ENCODE measurements at regions not wholly inside any gene's neighbourhood (a gene's known extent, or its start where the extent isn't known, plus 50 kb on each side); places are given as distances from the start of the nearest gene placed in this dataset.

GRCh38 chr3:70646635-70647034 lies 334.2 kb upstream of the MDFIC2 start:
- Histone ChIP-seq H3K4me1 (ENCODE audit: insufficient read depth, low read length, severe bottlenecking) (no peaks in the 10 kb centered on the region), H3K9me3 (ENCODE audit: low read length) (no peaks in the 10 kb centered on the region), H3K36me3 (ENCODE audit: insufficient read depth, low read length) (no peaks in the 10 kb centered on the region), H3K27me3 (ENCODE audit: insufficient read depth, low read length) (no peaks in the 10 kb centered on the region), H3K9ac (ENCODE audit: low read length) (no peak overlapping the region), H2AFZ (ENCODE audit: low read length) (no peak overlapping the region), H3K27ac (ENCODE audit: low read depth, low read length, poor library complexity, severe bottlenecking) (no peak overlapping the region), H3K4me3 (ENCODE audit: low read depth, low read length, poor library complexity, severe bottlenecking) (no peak overlapping the region), H4K20me1 (ENCODE audit: insufficient read depth, low read length) (no peaks in the 10 kb centered on the region), H3K4me2 (ENCODE audit: low read length) (no peak overlapping the region), H3K79me2 (ENCODE audit: insufficient read depth, low read length) (no peaks in the 10 kb centered on the region), H3K9me2 (ENCODE audit: low read depth, low read length) (no peaks in the 10 kb centered on the region), H3F3A (ENCODE audit: insufficient read depth, low read length) (no peaks in the 10 kb centered on the region)
- TF ChIP-seq CTCF (IDR thresholded peaks at IDR 0.05; ENCODE audit: low read length) (no peak), EZH2 (IDR thresholded peaks at IDR 0.05; ENCODE audit: borderline replicate concordance, low read length) (no peak)

GRCh38 chr3:70640481-70640880 lies 328.0 kb upstream of the MDFIC2 start:
- Histone ChIP-seq H3K4me3 (ENCODE audit: low read depth, low read length, poor library complexity, severe bottlenecking) (no peak overlapping the region), H3K4me2 (ENCODE audit: low read length) (no peak overlapping the region), H3K9ac (ENCODE audit: low read length) (no peak overlapping the region), H3K79me2 (ENCODE audit: insufficient read depth, low read length) (no peaks in the 10 kb centered on the region), H3K27ac (ENCODE audit: low read depth, low read length, poor library complexity, severe bottlenecking) (no peak overlapping the region), H4K20me1 (ENCODE audit: insufficient read depth, low read length) (no peaks in the 10 kb centered on the region), H3K27me3 (ENCODE audit: insufficient read depth, low read length) (no peaks in the 10 kb centered on the region), H3K9me2 (ENCODE audit: low read depth, low read length) (no peaks in the 10 kb centered on the region), H3F3A (ENCODE audit: insufficient read depth, low read length) (no peaks in the 10 kb centered on the region), H3K4me1 (ENCODE audit: insufficient read depth, low read length, severe bottlenecking) (no peaks in the 10 kb centered on the region), H2AFZ (ENCODE audit: low read length) (no peak overlapping the region), H3K36me3 (ENCODE audit: insufficient read depth, low read length) (no peaks in the 10 kb centered on the region), H3K9me3 (ENCODE audit: low read length) (no peaks in the 10 kb centered on the region)
- TF ChIP-seq EZH2 (IDR thresholded peaks at IDR 0.05; ENCODE audit: borderline replicate concordance, low read length) (no peak), CTCF (IDR thresholded peaks at IDR 0.05; ENCODE audit: low read length) (no peak)

GRCh38 chr3:70635301-70635700 lies 322.9 kb upstream of the MDFIC2 start:
- no peak overlapping the region for H3K9ac ChIP-seq (ENCODE audit: low read length)
- no peak overlapping the region for H2AFZ ChIP-seq (ENCODE audit: low read length)
- no peaks in the 10 kb centered on the region for H3K27me3 ChIP-seq (ENCODE audit: insufficient read depth, low read length)
- H3K79me2 ChIP-seq (ENCODE audit: insufficient read depth, low read length), result no peaks in the 10 kb centered on the region
- H4K20me1 ChIP-seq (ENCODE audit: insufficient read depth, low read length), result no peaks in the 10 kb centered on the region
- H3K4me2 ChIP-seq (ENCODE audit: low read length), result no peak overlapping the region
- no peak overlapping the region for H3K4me3 ChIP-seq (ENCODE audit: low read depth, low read length, poor library complexity, severe bottlenecking)
- no peaks in the 10 kb centered on the region for H3K36me3 ChIP-seq (ENCODE audit: insufficient read depth, low read length)
- H3K27ac ChIP-seq (ENCODE audit: low read depth, low read length, poor library complexity, severe bottlenecking), result no peak overlapping the region
- TF ChIP-seq EZH2 (IDR thresholded peaks at IDR 0.05; ENCODE audit: borderline replicate concordance, low read length) (no peak), CTCF (IDR thresholded peaks at IDR 0.05; ENCODE audit: low read length) (no peak)
- H3K4me1 ChIP-seq (ENCODE audit: insufficient read depth, low read length, severe bottlenecking), result no peaks in the 10 kb centered on the region
- H3K9me3 ChIP-seq (ENCODE audit: low read length), result no peaks in the 10 kb centered on the region
- H3F3A ChIP-seq (ENCODE audit: insufficient read depth, low read length), result no peaks in the 10 kb centered on the region
- no peaks in the 10 kb centered on the region for H3K9me2 ChIP-seq (ENCODE audit: low read depth, low read length)

Measured in OCI-LY1 (cell line).